ENCODE measurements at regions not wholly inside any gene's neighbourhood (a gene's known extent, or its start where the extent isn't known, plus 50 kb on each side); places are given as distances from the start of the nearest gene placed in this dataset.

- TF ChIP-seq EP300 (IDR thresholded peaks at IDR 0.05; ENCODE audit: borderline replicate concordance in 1 of 2, control insufficient read depth in 1 of 2, low read depth in 2 of 2, low read length in 2 of 2) (no peak), RAD51 (IDR thresholded peaks at IDR 0.05) (no peak), POLR2A (IDR thresholded peaks at IDR 0.05; ENCODE audit: low read depth, low read length) (no peak), CTCF (IDR thresholded peaks at IDR 0.05 in 2 of 3, conservative IDR thresholded peaks at IDR 0.05 in 1 of 3; ENCODE audit: control insufficient read depth in 2 of 3, extremely low read depth in 1 of 3, insufficient read depth in 1 of 3, low read depth in 3 of 3, low read length in 3 of 3) (no peak), SKIL (IDR thresholded peaks at IDR 0.05; ENCODE audit: low read depth, poor library complexity, severe bottlenecking) (no peak), POLR2AphosphoS5 (IDR thresholded peaks at IDR 0.05; ENCODE audit: low read length) (no peak), SIX5 (IDR thresholded peaks at IDR 0.05; ENCODE audit: low read depth, low read length, severe bottlenecking) (no peak), ZNF274 (IDR thresholded peaks at IDR 0.05; ENCODE audit: insufficient read depth, insufficient read length) (no peak), PBX3 (IDR thresholded peaks at IDR 0.05; ENCODE audit: insufficient replicate concordance, low read depth, low read length) (no peak)
Measured at GRCh38 chr18:61731693-61732376, 161.0 kb downstream of the RNF152 start.
